SJSA1 (cell line): ENCODE measurements at regions not wholly inside any gene's neighbourhood (a gene's known extent, or its start where the extent isn't known, plus 50 kb on each side); places are given as distances from the start of the nearest gene placed in this dataset.
A peak's percentile ranks its signal among the peaks of the same experiment; 100 is the strongest.

Source experiments
- DNase-seq, 2 experiments: peaks; one replicate each; pipeline ENCODE4 v3.0.0-alpha.2; 2015 to 2020; ENCODE audit warnings: low spot score in 2 of 2, low read depth in 1 of 2
- H3K27ac ChIP-seq: fragments of 250-450 bp; sonication (Bioruptor Pico); 2 replicates; pipeline ENCODE4 v1.5.1; 2020; ENCODE audit warnings: mild to moderate bottlenecking, moderate library complexity
- H3K27me3 ChIP-seq: fragments of 250-450 bp; sonication (Bioruptor Pico); replicated peaks from 2 replicates; pipeline ENCODE4 v1.5.1; 2020; ENCODE audit warnings: mild to moderate bottlenecking, moderate library complexity
- H3K36me3 ChIP-seq: fragments of 250-450 bp; sonication (Bioruptor Pico); 2 replicates; pipeline ENCODE4 v1.5.1; 2020; ENCODE audit warnings: mild to moderate bottlenecking
- H3K4me1 ChIP-seq: fragments of 250-450 bp; sonication (Bioruptor Pico); replicated peaks from 2 replicates; pipeline ENCODE4 v1.6.1; 2021; ENCODE audit warnings: mild to moderate bottlenecking
- H3K4me3 ChIP-seq: fragments of 250-450 bp; sonication (Bioruptor Pico); 2 replicates; pipeline ENCODE4 v1.5.1; 2020; ENCODE audit warnings: mild to moderate bottlenecking
- H3K9me3 ChIP-seq: fragments of 250-450 bp; sonication (Bioruptor Pico); replicated peaks from 2 replicates; pipeline ENCODE4 v1.5.1; 2020; ENCODE audit warnings: mild to moderate bottlenecking

GRCh38 chr20:6265204-6265904 lies 142.5 kb upstream of the FERMT1 start:
- H3K4me3 ChIP-seq: no peak overlapping the region
- no peaks in the 10 kb centered on the region for H3K9me3 ChIP-seq
- no peaks in the 10 kb centered on the region for H3K4me1 ChIP-seq
- no peaks in the 10 kb centered on the region for H3K36me3 ChIP-seq
- DNase-seq: peak in 1 of 2 experiments; percentile 24
- H3K27me3 ChIP-seq: no peaks in the 10 kb centered on the region
- H3K27ac ChIP-seq: no peak overlapping the region

- no peak overlapping the region for H3K27ac ChIP-seq
- H3K36me3 ChIP-seq: no peaks in the 10 kb centered on the region
- DNase-seq: no peak
- no peaks in the 10 kb centered on the region for H3K4me1 ChIP-seq
- no peaks in the 10 kb centered on the region for H3K9me3 ChIP-seq
- H3K27me3 ChIP-seq: no peaks in the 10 kb centered on the region; the same call in 1 of the 2 replicates
- no peak overlapping the region for H3K4me3 ChIP-seq
These were observed 130.6 kb upstream of the FERMT1 start for GRCh38 chr20:6253396-6253795.

DNA sequence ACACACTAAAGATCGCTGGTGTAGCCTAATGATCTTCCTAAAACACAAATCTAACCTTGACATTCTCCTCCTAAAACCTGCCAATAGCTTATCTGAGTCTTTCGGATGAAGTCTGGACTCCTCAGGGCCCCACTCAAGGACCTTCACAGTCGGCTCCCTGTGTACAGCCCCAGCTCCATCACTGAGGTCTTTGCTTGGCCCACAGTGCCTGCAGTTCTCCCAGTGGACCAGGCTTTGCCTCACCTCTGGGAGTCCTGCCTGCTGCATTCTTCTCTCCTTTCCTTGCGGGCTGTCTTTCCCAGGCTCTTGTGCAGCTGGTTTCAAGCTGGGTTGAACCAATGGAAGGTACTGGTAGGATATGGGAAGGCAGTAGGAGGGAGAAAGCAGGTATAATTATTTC lies 122.6 kb upstream of the FERMT1 start:
- no peaks in the 10 kb centered on the region for H3K4me1 ChIP-seq
- no peaks in the 10 kb centered on the region for H3K36me3 ChIP-seq
- no peaks in the 10 kb centered on the region for H3K27me3 ChIP-seq
- no peak for DNase-seq
- no peak overlapping the region for H3K4me3 ChIP-seq
- no peak overlapping the region for H3K27ac ChIP-seq
- no peaks in the 10 kb centered on the region for H3K9me3 ChIP-seq

- DNase-seq: no peak
- H3K4me3 ChIP-seq: no peak overlapping the region
- H3K4me1 ChIP-seq: no peaks in the 10 kb centered on the region
- H3K27me3 ChIP-seq: no peaks in the 10 kb centered on the region
- H3K36me3 ChIP-seq: no peaks in the 10 kb centered on the region
- no peak overlapping the region for H3K27ac ChIP-seq
- H3K9me3 ChIP-seq: no peaks in the 10 kb centered on the region
These were observed 118.8 kb upstream of the FERMT1 start for GRCh38 chr20:6241591-6241990.

DNA sequence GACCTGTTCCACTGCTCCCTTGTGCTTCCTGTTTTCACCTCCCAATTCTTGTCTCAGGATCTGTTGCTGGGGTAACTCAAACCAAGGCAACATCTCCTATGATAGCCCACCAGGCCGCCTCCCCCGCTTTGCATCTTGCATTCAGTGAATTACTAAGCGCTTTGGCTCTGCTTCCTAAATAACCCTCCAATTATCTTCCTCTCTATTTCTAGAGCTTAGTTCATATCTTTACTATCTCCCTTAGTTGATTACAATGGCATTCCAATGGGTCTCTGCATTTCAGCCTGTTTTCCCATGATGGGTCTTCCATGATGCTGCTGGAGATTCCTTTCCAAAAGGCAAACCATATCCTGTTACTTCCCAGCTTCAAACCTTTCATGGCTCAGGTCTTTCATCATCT lies 117.2 kb upstream of the FERMT1 start:
- no peaks in the 10 kb centered on the region for H3K9me3 ChIP-seq
- H3K27ac ChIP-seq: no peak overlapping the region
- no peaks in the 10 kb centered on the region for H3K27me3 ChIP-seq
- no peaks in the 10 kb centered on the region for H3K36me3 ChIP-seq
- H3K4me1 ChIP-seq: no peaks in the 10 kb centered on the region
- H3K4me3 ChIP-seq: no peak overlapping the region
- no peak for DNase-seq

DNA sequence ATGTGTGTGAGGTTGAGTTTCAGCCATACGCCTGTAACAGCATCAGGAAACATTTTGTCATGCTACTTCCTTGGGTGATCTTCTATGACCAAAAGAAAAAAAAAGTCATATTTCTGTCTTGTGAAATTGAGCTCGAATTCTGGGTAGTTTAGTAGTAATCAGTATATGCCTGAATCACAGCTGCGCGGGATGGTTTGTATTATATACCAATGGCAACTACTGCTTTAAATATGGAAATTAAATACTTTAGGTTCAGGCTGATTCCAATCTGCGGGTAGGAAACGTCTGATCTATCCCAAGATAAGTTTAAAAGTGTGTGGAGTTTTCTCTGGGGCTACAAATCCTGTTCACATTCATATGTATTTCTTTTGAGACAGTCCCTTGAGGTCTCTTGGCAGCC lies 115.6 kb upstream of the FERMT1 start:
- Histone ChIP-seq H3K36me3 (no peaks in the 10 kb centered on the region), H3K27ac (no peak overlapping the region)

GRCh38 chr20:6235510-6235909 lies 112.7 kb upstream of the FERMT1 start:
- Histone ChIP-seq H3K36me3 (no peaks in the 10 kb centered on the region), H3K4me1 (no peaks in the 10 kb centered on the region), H3K4me3 (no peak overlapping the region), H3K27me3 (no peaks in the 10 kb centered on the region), H3K9me3 (no peaks in the 10 kb centered on the region), H3K27ac (no peak overlapping the region)
- no peak for DNase-seq

More for the DNA sequence above, 115.6 kb upstream of the FERMT1 start:
- Histone ChIP-seq H3K9me3 (no peaks in the 10 kb centered on the region), H3K4me3 (no peak overlapping the region), H3K4me1 (no peaks in the 10 kb centered on the region), H3K27me3 (no peaks in the 10 kb centered on the region)
- DNase-seq: no peak

DNA sequence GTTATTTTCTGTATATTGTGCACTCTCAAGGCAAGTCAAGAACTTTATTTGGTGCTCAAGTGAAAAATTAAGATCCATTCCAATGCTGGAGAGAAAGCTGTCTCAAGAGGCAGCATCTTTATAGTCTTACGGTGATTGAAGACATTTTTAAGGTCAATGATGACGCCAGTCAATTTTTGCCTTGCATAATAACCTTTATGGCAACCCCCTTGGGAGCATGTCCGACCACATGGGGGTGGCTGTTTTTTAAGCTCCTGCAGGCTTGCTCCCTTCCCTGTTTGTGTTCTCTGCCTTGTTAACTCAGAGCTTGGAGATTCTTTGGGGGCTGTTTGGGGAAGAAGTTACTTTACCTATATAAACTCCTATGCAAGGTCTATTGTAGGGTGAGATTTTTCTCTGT lies 109.6 kb upstream of the FERMT1 start:
- DNase-seq: no peak
- H3K9me3 ChIP-seq: no peaks in the 10 kb centered on the region
- H3K4me1 ChIP-seq: no peaks in the 10 kb centered on the region
- no peaks in the 10 kb centered on the region for H3K36me3 ChIP-seq
- H3K27me3 ChIP-seq: no peaks in the 10 kb centered on the region
- no peak overlapping the region for H3K4me3 ChIP-seq
- no peak overlapping the region for H3K27ac ChIP-seq

GRCh38 chr20:6231556-6231955 lies 108.7 kb upstream of the FERMT1 start:
- H3K27me3 ChIP-seq: no peaks in the 10 kb centered on the region
- H3K4me3 ChIP-seq: no peak overlapping the region
- no peak for DNase-seq
- H3K27ac ChIP-seq: no peak overlapping the region
- no peaks in the 10 kb centered on the region for H3K9me3 ChIP-seq
- no peaks in the 10 kb centered on the region for H3K4me1 ChIP-seq
- H3K36me3 ChIP-seq: no peaks in the 10 kb centered on the region

DNA sequence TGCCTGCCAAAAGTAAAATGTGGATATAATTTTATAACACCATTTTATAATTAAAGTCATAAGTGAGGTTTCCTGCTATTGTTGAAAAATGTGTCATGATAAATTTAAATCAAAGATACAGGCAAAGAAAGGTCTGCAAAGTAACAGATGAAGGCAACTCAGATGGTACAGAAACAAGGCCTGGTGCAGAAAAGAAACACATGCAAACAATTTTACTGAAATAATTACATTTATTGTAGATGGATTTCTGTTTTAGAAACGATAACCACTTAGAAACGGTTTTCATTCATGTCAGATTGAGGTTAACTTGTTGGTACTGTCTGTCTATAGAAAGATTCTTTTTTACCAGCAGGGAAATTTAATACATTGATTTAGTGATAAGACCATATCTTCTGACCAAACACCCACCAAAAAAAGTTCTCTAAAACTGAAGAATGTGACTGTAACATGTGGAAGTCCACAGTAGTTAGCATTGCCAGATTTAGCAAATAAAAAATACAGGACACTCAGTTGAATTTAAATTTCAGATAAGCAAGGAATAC lies 105.5 kb upstream of the FERMT1 start:
- H3K27ac ChIP-seq: no peak overlapping the region
- no peak overlapping the region for H3K4me3 ChIP-seq
- DNase-seq: no peak

DNA sequence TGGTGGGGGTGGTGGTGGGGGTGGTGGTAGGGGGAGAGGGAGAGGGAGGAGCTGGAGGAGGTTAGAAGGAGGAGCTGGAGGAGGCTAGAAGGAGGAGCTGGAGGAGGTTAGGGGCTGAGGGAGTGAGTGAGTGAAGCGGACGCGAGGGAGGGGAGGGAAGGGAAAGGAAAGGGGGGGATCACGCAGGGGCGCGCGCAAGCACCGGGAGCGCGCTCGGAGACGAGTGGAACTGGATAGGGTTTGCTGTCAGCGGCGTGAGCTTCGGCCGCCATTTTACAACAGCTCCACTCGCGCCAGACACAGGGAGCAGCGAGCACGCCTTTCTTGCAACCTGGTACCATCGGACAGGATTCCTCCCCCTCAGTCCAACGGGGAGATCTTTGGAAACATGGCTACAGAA lies 90.5 kb upstream of the FERMT1 start:
- Histone ChIP-seq H3K4me3 (no peak overlapping the region), H3K9me3 (no peaks in the 10 kb centered on the region), H3K27me3 (no peaks in the 10 kb centered on the region), H3K36me3 (no peaks in the 10 kb centered on the region), H3K27ac (no peak overlapping the region), H3K4me1 (no peaks in the 10 kb centered on the region)
- no peak for DNase-seq

More for the DNA sequence above, 105.5 kb upstream of the FERMT1 start:
- H3K27me3 ChIP-seq: no peaks in the 10 kb centered on the region
- no peaks in the 10 kb centered on the region for H3K4me1 ChIP-seq
- H3K36me3 ChIP-seq: no peaks in the 10 kb centered on the region
- no peaks in the 10 kb centered on the region for H3K9me3 ChIP-seq

DNA sequence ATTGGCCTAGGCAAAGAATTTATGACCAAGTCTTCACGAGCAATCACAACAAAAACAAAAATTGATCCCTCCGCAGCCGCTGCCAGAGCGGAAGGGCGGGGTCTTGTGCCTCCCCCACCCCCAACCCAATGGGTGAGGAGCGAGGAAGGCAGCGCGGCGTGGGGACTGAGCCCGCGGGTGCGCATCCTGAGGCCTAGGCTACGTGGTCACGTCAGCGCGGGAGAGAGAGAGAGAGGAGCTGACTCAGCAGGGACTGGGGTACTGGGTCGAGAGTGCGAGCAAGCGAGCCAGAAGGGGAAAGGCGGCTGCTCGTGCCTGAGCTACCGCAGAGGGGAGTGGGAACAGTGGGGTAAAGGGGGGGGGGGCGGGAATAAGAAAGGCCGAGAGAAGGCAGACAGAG lies 90.1 kb upstream of the FERMT1 start:
- Histone ChIP-seq H3K4me1 (no peaks in the 10 kb centered on the region), H3K4me3 (no peak overlapping the region), H3K27ac (no peak overlapping the region), H3K9me3 (no peaks in the 10 kb centered on the region), H3K27me3 (no peaks in the 10 kb centered on the region), H3K36me3 (no peaks in the 10 kb centered on the region)
- DNase-seq: peak in 1 of 2 experiments; percentile 38

DNA sequence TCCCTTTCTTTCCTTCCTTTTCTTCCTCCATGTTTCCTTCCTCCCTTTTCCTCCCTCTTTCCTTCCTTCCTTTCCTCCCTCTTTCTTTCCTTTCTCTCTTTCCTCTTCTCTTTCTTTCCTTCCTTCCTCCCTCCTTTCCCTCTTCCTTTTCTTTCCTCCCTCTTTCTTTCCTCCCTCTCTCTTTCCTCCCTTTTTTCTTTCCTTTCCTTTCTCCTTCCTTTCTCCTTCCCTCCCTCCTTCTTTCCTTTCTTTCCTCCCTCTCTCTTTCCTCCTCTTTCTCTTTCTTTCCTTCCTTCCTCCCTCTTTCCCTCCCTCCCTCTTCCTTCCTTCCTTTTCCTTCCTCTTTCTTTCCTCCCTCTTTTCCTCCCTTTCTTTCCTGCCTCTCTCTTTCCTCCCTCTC lies 86.3 kb upstream of the FERMT1 start:
- H3K4me3 ChIP-seq: no peak overlapping the region
- no peak overlapping the region for H3K27ac ChIP-seq
- H3K4me1 ChIP-seq: no peaks in the 10 kb centered on the region
- no peaks in the 10 kb centered on the region for H3K36me3 ChIP-seq
- no peaks in the 10 kb centered on the region for H3K27me3 ChIP-seq
- no peak for DNase-seq
- no peaks in the 10 kb centered on the region for H3K9me3 ChIP-seq

GRCh38 chr20:6200092-6200491 lies 77.3 kb upstream of the FERMT1 start:
- no peaks in the 10 kb centered on the region for H3K27me3 ChIP-seq
- no peak overlapping the region for H3K27ac ChIP-seq
- H3K4me3 ChIP-seq: no peak overlapping the region
- no peaks in the 10 kb centered on the region for H3K9me3 ChIP-seq
- H3K36me3 ChIP-seq: no peaks in the 10 kb centered on the region
- DNase-seq: no peak
- no peaks in the 10 kb centered on the region for H3K4me1 ChIP-seq

DNA sequence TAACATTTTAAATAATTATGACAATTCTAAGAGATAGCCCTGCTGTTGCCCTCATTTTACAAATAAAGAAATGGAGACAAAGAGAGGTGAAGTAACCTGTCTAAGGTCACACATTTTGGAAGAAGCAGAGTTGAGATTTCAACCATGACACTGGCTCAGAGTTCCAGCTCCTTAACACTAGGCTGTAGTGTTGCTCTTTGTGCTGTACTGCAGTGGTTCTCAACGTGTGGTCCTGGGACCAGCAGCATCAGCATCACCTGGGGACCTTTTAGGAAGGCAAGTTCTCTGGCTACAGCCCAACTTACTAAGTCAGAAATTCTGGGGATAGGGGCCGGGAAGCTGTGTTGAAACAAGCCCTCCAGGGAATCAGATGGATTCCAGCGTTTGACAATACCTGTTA lies 62.4 kb upstream of the FERMT1 start:
- Histone ChIP-seq H3K9me3 (no peaks in the 10 kb centered on the region), H3K4me1 (no peaks in the 10 kb centered on the region), H3K27me3 (no peaks in the 10 kb centered on the region), H3K36me3 (no peaks in the 10 kb centered on the region), H3K27ac (no peak overlapping the region), H3K4me3 (no peak overlapping the region)
- DNase-seq: no peak
